ENCODE measurements at regions not wholly inside any gene's neighbourhood (a gene's known extent, or its start where the extent isn't known, plus 50 kb on each side); places are given as distances from the start of the nearest gene placed in this dataset.

DNA sequence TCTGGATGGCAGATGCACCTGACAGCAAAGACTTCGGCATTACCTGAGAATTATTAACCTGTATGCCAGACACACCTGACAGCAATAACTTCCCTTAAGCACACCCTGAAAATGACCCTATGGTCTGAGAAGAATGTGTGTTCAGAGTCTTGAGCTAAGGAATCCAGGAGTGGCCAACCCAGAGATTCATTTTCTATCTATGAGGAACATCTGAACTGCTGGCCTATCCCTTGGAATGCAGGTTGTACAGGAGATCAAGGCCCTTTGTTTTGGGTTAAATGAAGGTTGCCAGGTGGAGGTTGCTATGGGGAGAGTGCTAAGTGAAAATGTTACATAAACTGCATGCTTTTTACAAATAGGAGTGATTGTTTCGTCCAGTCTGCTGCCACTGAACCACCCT is 200.9 kb upstream of the MEIS1 start:
- no peak for TF ChIP-seq CTCF (IDR thresholded peaks at IDR 0.05; ENCODE audit: borderline replicate concordance, extremely low read depth, low read length, poor library complexity, severe bottlenecking)
- TF ChIP-seq EZH2 (IDR thresholded peaks at IDR 0.05; ENCODE audit: borderline replicate concordance, low read depth, low read length, severe bottlenecking) = no peak
